ENCODE measurements at regions not wholly inside any gene's neighbourhood (a gene's known extent, or its start where the extent isn't known, plus 50 kb on each side); places are given as distances from the start of the nearest gene placed in this dataset.

DNA sequence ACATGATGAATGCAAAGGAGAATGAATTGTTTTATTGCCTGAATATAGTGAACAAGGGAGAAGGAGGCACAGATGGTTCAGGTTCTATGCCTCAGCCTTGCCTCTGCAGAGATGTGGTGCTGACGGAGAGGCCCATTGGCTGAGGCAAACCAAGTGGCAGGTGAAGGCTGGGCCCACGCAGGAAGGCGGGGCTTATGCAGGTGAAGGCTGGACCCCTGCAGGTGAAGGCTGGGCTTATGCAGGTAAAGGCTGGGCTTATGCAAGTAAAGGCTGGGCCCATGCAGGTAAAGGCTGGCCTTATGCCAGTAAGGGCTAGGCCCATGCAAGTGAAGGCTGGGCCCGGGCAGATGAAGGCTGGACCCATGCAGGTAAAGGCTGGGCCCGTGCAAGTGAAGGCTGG lies 414.7 kb downstream of the LRATD1 start:
- ATAC-seq = no peak
- no peak for TF ChIP-seq ZC3H10 (CRISPR knock-in tag; IDR thresholded peaks at IDR 0.05)
- no peak for TF ChIP-seq ESRRG (CRISPR knock-in tag; IDR thresholded peaks at IDR 0.05)
- TF ChIP-seq ZNF565 (CRISPR knock-in tag; conservative IDR thresholded peaks at IDR 0.05; ENCODE audit: low read depth) = no peak
- no peak for TF ChIP-seq ZNF8 (CRISPR knock-in tag; IDR thresholded peaks at IDR 0.05)
- TF ChIP-seq, protein P1, sequence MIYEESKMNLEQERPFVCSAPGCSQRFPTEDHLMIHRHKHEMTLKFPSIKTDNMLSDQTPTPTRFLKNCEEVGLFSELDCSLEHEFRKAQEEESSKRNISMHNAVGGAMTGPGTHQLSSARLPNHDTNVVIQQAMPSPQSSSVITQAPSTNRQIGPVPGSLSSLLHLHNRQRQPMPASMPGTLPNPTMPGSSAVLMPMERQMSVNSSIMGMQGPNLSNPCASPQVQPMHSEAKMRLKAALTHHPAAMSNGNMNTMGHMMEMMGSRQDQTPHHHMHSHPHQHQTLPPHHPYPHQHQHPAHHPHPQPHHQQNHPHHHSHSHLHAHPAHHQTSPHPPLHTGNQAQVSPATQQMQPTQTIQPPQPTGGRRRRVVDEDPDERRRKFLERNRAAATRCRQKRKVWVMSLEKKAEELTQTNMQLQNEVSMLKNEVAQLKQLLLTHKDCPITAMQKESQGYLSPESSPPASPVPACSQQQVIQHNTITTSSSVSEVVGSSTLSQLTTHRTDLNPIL (CRISPR knock-in tag; IDR thresholded peaks at IDR 0.05; ENCODE audit: low read depth) = no peak
- TF ChIP-seq POU6F1 (CRISPR knock-in tag; IDR thresholded peaks at IDR 0.05; ENCODE audit: borderline replicate concordance, low read depth) = no peak
- no peak for TF ChIP-seq OSR1 (CRISPR knock-in tag; IDR thresholded peaks at IDR 0.05)
- no peak for TF ChIP-seq ISL1 (CRISPR knock-in tag; IDR thresholded peaks at IDR 0.05)
- no peak for TF ChIP-seq RARB (CRISPR knock-in tag; IDR thresholded peaks at IDR 0.05)
- no peak for TF ChIP-seq GLIS3 (CRISPR knock-in tag; IDR thresholded peaks at IDR 0.05)
- no peak for TF ChIP-seq ZFP30 (CRISPR knock-in tag; IDR thresholded peaks at IDR 0.05)
- TF ChIP-seq BACH2 (CRISPR knock-in tag; IDR thresholded peaks at IDR 0.05; ENCODE audit: borderline replicate concordance) = no peak
- no peak for TF ChIP-seq PPARA (CRISPR knock-in tag; IDR thresholded peaks at IDR 0.05; ENCODE audit: borderline replicate concordance)
- TF ChIP-seq, protein P2, sequence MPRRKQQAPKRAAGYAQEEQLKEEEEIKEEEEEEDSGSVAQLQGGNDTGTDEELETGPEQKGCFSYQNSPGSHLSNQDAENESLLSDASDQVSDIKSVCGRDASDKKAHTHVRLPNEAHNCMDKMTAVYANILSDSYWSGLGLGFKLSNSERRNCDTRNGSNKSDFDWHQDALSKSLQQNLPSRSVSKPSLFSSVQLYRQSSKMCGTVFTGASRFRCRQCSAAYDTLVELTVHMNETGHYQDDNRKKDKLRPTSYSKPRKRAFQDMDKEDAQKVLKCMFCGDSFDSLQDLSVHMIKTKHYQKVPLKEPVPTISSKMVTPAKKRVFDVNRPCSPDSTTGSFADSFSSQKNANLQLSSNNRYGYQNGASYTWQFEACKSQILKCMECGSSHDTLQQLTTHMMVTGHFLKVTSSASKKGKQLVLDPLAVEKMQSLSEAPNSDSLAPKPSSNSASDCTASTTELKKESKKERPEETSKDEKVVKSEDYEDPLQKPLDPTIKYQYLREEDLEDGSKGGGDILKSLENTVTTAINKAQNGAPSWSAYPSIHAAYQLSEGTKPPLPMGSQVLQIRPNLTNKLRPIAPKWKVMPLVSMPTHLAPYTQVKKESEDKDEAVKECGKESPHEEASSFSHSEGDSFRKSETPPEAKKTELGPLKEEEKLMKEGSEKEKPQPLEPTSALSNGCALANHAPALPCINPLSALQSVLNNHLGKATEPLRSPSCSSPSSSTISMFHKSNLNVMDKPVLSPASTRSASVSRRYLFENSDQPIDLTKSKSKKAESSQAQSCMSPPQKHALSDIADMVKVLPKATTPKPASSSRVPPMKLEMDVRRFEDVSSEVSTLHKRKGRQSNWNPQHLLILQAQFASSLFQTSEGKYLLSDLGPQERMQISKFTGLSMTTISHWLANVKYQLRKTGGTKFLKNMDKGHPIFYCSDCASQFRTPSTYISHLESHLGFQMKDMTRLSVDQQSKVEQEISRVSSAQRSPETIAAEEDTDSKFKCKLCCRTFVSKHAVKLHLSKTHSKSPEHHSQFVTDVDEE (CRISPR knock-in tag; IDR thresholded peaks at IDR 0.05) = no peak
- no peak for TF ChIP-seq ARNTL (CRISPR knock-in tag; IDR thresholded peaks at IDR 0.05; ENCODE audit: borderline replicate concordance, low read depth)
- no peak for TF ChIP-seq CSDC2 (CRISPR knock-in tag; IDR thresholded peaks at IDR 0.05)
- TF ChIP-seq TOX (CRISPR knock-in tag; IDR thresholded peaks at IDR 0.05; ENCODE audit: borderline replicate concordance) = no peak
- no peak for TF ChIP-seq SNAI2 (CRISPR knock-in tag; IDR thresholded peaks at IDR 0.05)

- TF ChIP-seq, protein P1 (CRISPR knock-in tag; IDR thresholded peaks at IDR 0.05; ENCODE audit: low read depth) = no peak
- no peak for TF ChIP-seq ZFP30 (CRISPR knock-in tag; IDR thresholded peaks at IDR 0.05)
- no peak for TF ChIP-seq RARB (CRISPR knock-in tag; IDR thresholded peaks at IDR 0.05)
- TF ChIP-seq ZNF8 (CRISPR knock-in tag; IDR thresholded peaks at IDR 0.05) = no peak
- TF ChIP-seq ZNF565 (CRISPR knock-in tag; conservative IDR thresholded peaks at IDR 0.05; ENCODE audit: low read depth) = no peak
- TF ChIP-seq, protein P2 (CRISPR knock-in tag; IDR thresholded peaks at IDR 0.05) = no peak
- TF ChIP-seq GLIS3 (CRISPR knock-in tag; IDR thresholded peaks at IDR 0.05) = no peak
- TF ChIP-seq POU6F1 (CRISPR knock-in tag; IDR thresholded peaks at IDR 0.05; ENCODE audit: borderline replicate concordance, low read depth) = no peak
- ATAC-seq = no peak
These were observed 415.5 kb downstream of the LRATD1 start for GRCh38 chr2:15048000-15048399.
